ENCODE measurements at regions not wholly inside any gene's neighbourhood (a gene's known extent, or its start where the extent isn't known, plus 50 kb on each side); places are given as distances from the start of the nearest gene placed in this dataset.

DNA sequence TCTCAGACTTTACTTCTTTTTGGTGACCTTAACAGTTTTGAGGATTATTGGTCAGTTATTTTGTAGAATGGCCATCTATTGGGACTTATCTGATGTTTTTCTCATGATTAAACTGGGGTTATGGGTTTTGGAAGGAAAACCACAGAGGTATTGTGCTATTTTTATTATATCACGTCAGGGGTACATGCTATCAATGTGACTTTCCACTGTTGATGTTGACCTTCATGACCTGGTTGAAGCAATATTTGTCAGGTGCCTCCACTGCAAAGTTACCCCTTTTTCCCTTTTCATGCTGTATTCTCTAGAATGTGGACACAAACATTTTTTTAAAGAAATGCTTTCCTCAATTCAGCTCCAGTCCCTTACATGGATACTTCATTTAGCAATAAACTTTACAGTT is 152.8 kb upstream of the TSLP start:
- no peak for TF ChIP-seq CTCF (IDR thresholded peaks at IDR 0.05)
- no peak for TF ChIP-seq EP300 (IDR thresholded peaks at IDR 0.05)
- no peak for TF ChIP-seq POLR2A (IDR thresholded peaks at IDR 0.05)
- Histone ChIP-seq H3K36me3 (no peaks in the 10 kb centered on the region), H3K9me3 (no peaks in the 10 kb centered on the region), H3K4me1 (peaks cover 0 to 11% (median 0%) of the 10 kb centered on the region in 4 donors), H3K27me3 (no peaks in the 10 kb centered on the region), H3K27ac (no peak overlapping the region), H3K4me3 (no peak overlapping the region)
- 19 to 21% methylated on average over 1 of the region's 1 CpG for WGBS, 2 donors
- DNase-seq (ENCODE audit: low spot score in 2 of 2) = no peak

DNA sequence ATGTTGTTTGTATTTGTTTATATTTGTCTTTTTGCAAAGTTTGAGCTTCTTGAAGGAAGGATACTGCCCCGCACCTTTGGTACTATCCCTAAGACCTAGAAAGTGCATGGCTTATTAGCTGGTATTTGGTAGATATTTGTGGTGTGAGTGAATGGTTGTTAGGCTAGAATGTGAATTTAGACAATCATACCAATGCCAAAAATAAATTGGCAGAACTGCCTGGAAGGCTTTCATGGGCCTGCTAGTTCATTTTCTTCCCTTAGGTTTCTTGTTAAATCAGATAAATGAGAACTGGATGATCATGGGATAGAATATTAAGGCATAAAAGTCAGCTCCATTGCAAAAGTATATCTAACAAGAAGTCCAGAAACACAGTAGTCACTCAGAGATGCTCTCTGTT is 147.5 kb upstream of the TSLP start:
- Histone ChIP-seq H3K4me1 (no peaks in the 10 kb centered on the region), H3K27ac (no peak overlapping the region), H3K27me3 (no peaks in the 10 kb centered on the region), H3K4me3 (no peak overlapping the region), H3K36me3 (no peaks in the 10 kb centered on the region), H3K9me3 (no peaks in the 10 kb centered on the region)
- no peak for DNase-seq (ENCODE audit: low spot score in 2 of 2)
- WGBS, 2 donors = 81 to 90% methylated on average over 1 of the region's 1 CpG
- no peak for TF ChIP-seq POLR2A (IDR thresholded peaks at IDR 0.05)
- TF ChIP-seq CTCF (IDR thresholded peaks at IDR 0.05) = no peak
- TF ChIP-seq EP300 (IDR thresholded peaks at IDR 0.05) = no peak

- no peak overlapping the region for H3K27ac ChIP-seq
- H3K9me3 ChIP-seq = no peaks in the 10 kb centered on the region
- DNase-seq (ENCODE audit: low spot score in 2 of 2) = no peak
- TF ChIP-seq POLR2A (IDR thresholded peaks at IDR 0.05) (no peak), EP300 (IDR thresholded peaks at IDR 0.05) (no peak), CTCF (IDR thresholded peaks at IDR 0.05) (no peak)
- no peaks in the 10 kb centered on the region for H3K36me3 ChIP-seq
- no peaks in the 10 kb centered on the region for H3K27me3 ChIP-seq
- H3K4me3 ChIP-seq = no peak overlapping the region
- H3K4me1 ChIP-seq = no peaks in the 10 kb centered on the region
- 75 to 81% methylated on average over 2 of the region's 2 CpGs for WGBS, 2 donors
Measured at GRCh38 chr5:110925398-110925797, 146.1 kb upstream of the TSLP start.

- TF ChIP-seq POLR2A (IDR thresholded peaks at IDR 0.05) = no peak
- TF ChIP-seq CTCF (IDR thresholded peaks at IDR 0.05) = no peak
- TF ChIP-seq EP300 (IDR thresholded peaks at IDR 0.05) = no peak
- Histone ChIP-seq H3K9me3 (no peaks in the 10 kb centered on the region), H3K27ac (no peak overlapping the region), H3K27me3 (no peaks in the 10 kb centered on the region), H3K36me3 (no peaks in the 10 kb centered on the region), H3K4me3 (no peak overlapping the region), H3K4me1 (no peaks in the 10 kb centered on the region)
- DNase-seq (ENCODE audit: low spot score in 2 of 2) = no peak
- 77 to 83% methylated on average over 1 of the region's 1 CpG for WGBS, 2 donors
Measured at GRCh38 chr5:110925916-110926315, 145.6 kb upstream of the TSLP start.

- Histone ChIP-seq H3K27ac (no peak overlapping the region), H3K4me1 (no peaks in the 10 kb centered on the region), H3K36me3 (no peaks in the 10 kb centered on the region), H3K4me3 (no peak overlapping the region), H3K27me3 (no peaks in the 10 kb centered on the region), H3K9me3 (peaks cover 0 to 15% (median 0%) of the 10 kb centered on the region in 4 donors)
- 79 to 80% methylated on average over 1 of the region's 1 CpG for WGBS, 2 donors
- DNase-seq (ENCODE audit: low spot score in 2 of 2) = no peak
- no peak for TF ChIP-seq POLR2A (IDR thresholded peaks at IDR 0.05)
- TF ChIP-seq EP300 (IDR thresholded peaks at IDR 0.05) = no peak
- no peak for TF ChIP-seq CTCF (IDR thresholded peaks at IDR 0.05)
Measured at GRCh38 chr5:110932755-110933488, 138.6 kb upstream of the TSLP start.

All from tibial nerve (tissue), 4 donors.